ENCODE measurements at regions not wholly inside any gene's neighbourhood (a gene's known extent, or its start where the extent isn't known, plus 50 kb on each side); places are given as distances from the start of the nearest gene placed in this dataset.
"Not testable (repeated sequence)": the region's sequence is repeated elsewhere in the genome, so short reads cannot be mapped to it uniquely, and the experiment has no call there.

GRCh38 chr5:63732880-63733279, 229.4 kb downstream of the HTR1A start:
- not testable (repeated sequence) for DNase-seq (ENCODE audit: low read depth in 3 of 3, low spot score in 2 of 3)

GRCh38 chr5:63727583-63727982, 234.7 kb downstream of the HTR1A start:
- DNase-seq (ENCODE audit: low read depth in 3 of 3, low spot score in 2 of 3), result no peak

GRCh38 chr5:63726496-63726895, 235.7 kb downstream of the HTR1A start:
- no peak for DNase-seq (ENCODE audit: low read depth in 3 of 3, low spot score in 2 of 3)

GRCh38 chr5:63719147-63719546, 243.1 kb downstream of the HTR1A start:
- DNase-seq (ENCODE audit: low read depth in 3 of 3, low spot score in 2 of 3), result no peak

GRCh38 chr5:63700241-63700640, 262.0 kb downstream of the HTR1A start:
- no peak for DNase-seq (ENCODE audit: low read depth in 3 of 3, low spot score in 2 of 3)

GRCh38 chr5:63697811-63698210, 264.4 kb downstream of the HTR1A start:
- no peak for DNase-seq (ENCODE audit: low read depth in 3 of 3, low spot score in 2 of 3)

- DNase-seq (ENCODE audit: low read depth in 3 of 3, low spot score in 2 of 3), result peak in 1 of 3 donors; percentile 4
These were observed 271.7 kb downstream of the HTR1A start for GRCh38 chr5:63690546-63690945.

- no peak for DNase-seq (ENCODE audit: low read depth in 3 of 3, low spot score in 2 of 3)
These were observed 274.3 kb downstream of the HTR1A start for GRCh38 chr5:63687854-63688516.

GRCh38 chr5:63686938-63687337, 275.3 kb downstream of the HTR1A start:
- no peak for DNase-seq (ENCODE audit: low read depth in 3 of 3, low spot score in 2 of 3)

GRCh38 chr5:63686181-63686580, 276.1 kb downstream of the HTR1A start:
- DNase-seq (ENCODE audit: low read depth in 3 of 3, low spot score in 2 of 3), result peak in 1 of 3 donors; percentile 1

GRCh38 chr5:63685454-63685853, 276.8 kb downstream of the HTR1A start:
- no peak for DNase-seq (ENCODE audit: low read depth in 3 of 3, low spot score in 2 of 3)

GRCh38 chr5:63674881-63675280, 287.4 kb downstream of the HTR1A start:
- DNase-seq (ENCODE audit: low read depth in 3 of 3, low spot score in 2 of 3), result no peak

- no peak for DNase-seq (ENCODE audit: low read depth in 3 of 3, low spot score in 2 of 3)
These were observed 307.2 kb downstream of the HTR1A start for GRCh38 chr5:63655043-63655442.

GRCh38 chr5:63650581-63650980, 311.7 kb downstream of the HTR1A start:
- DNase-seq (ENCODE audit: low read depth in 3 of 3, low spot score in 2 of 3), result no peak

- DNase-seq (ENCODE audit: low read depth in 3 of 3, low spot score in 2 of 3), result no peak
These were observed 313.9 kb downstream of the HTR1A start for GRCh38 chr5:63648376-63648775.

GRCh38 chr5:63629951-63630630, 332.2 kb downstream of the HTR1A start:
- DNase-seq (ENCODE audit: low read depth in 3 of 3, low spot score in 2 of 3), result no peak

GRCh38 chr5:63613442-63613841, 348.8 kb downstream of the HTR1A start:
- no peak for DNase-seq (ENCODE audit: low read depth in 3 of 3, low spot score in 2 of 3)

GRCh38 chr5:63603996-63604395, 358.2 kb downstream of the HTR1A start:
- DNase-seq (ENCODE audit: low read depth in 3 of 3, low spot score in 2 of 3), result no peak

GRCh38 chr5:63602971-63603370, 359.3 kb downstream of the HTR1A start:
- no peak for DNase-seq (ENCODE audit: low read depth in 3 of 3, low spot score in 2 of 3)

GRCh38 chr5:63596254-63596653, 366.0 kb downstream of the HTR1A start:
- DNase-seq (ENCODE audit: low read depth in 3 of 3, low spot score in 2 of 3), result no peak

- no peak for DNase-seq (ENCODE audit: low read depth in 3 of 3, low spot score in 2 of 3)
These were observed 388.9 kb downstream of the HTR1A start for GRCh38 chr5:63573380-63573779.

- no peak for DNase-seq (ENCODE audit: low read depth in 3 of 3, low spot score in 2 of 3)
These were observed 389.5 kb downstream of the HTR1A start for GRCh38 chr5:63572740-63573139.

Data from right renal cortex interstitium (tissue), 3 donors.